Esophagus muscularis mucosa (tissue), 3 donors: ENCODE measurements at regions not wholly inside any gene's neighbourhood (a gene's known extent, or its start where the extent isn't known, plus 50 kb on each side); places are given as distances from the start of the nearest gene placed in this dataset.

Experiments used
- CTCF ChIP-seq, 3 experiments: fragments of 200-600 bp in 2 of 3; fragments of 450-650 bp in 1 of 3; sonication (generic) in 2 of 3; IDR thresholded peaks; one replicate each; pipeline ENCODE4 v1.5.1; 2017 to 2019; ENCODE audit warnings: antibody characterized with exemption in 3 of 3, mild to moderate bottlenecking in 2 of 3, moderate library complexity in 1 of 3
- POLR2A ChIP-seq: fragments of 450-650 bp; IDR thresholded peaks from one replicate; pipeline ENCODE4 v1.6.1; 2017; ENCODE audit warnings: antibody characterized with exemption, moderate library complexity, mild to moderate bottlenecking, low read depth
- POLR2AphosphoS5 ChIP-seq, 2 donors: sonication (generic); formaldehyde crosslinking; IDR thresholded peaks; one replicate each; pipeline ENCODE4 v1.6.1; 2017; ENCODE audit warnings: antibody characterized with exemption in 2 of 2

DNA sequence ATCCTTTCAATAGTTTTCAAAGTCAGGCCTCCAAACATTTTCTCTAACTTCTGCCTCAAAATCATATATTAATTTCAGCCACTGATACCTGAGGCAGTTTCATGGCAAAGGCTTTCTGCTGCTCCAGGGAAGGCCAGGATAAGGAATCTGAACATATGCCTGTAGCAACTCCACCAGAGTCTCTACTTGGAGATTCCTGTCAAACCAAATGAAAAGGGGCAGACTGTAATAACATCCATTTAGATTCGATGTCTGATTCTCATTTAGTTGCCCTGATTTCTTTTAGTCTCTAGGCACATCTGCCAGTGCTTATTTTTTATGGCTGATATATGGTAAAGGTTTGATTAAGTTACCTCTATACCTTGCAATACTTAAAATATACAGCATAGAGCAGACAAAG is 109.6 kb upstream of the ZNF385D start:
- TF ChIP-seq POLR2A (no peak), CTCF (IDR thresholded peaks at IDR 0.05) (no peak), POLR2AphosphoS5 (IDR thresholded peaks at IDR 0.05) (no peak)
